Liver (tissue), 8 donors: ENCODE measurements at regions not wholly inside any gene's neighbourhood (a gene's known extent, or its start where the extent isn't known, plus 50 kb on each side); places are given as distances from the start of the nearest gene placed in this dataset.

Source experiments
- DNase-seq: peaks from one replicate; pipeline ENCODE4 v3.0.0-alpha.2; 2017; ENCODE audit warnings: low spot score
- H3K27ac ChIP-seq, 2 donors: one replicate each; pipeline ENCODE4 v1.7.0; 2013; ENCODE audit warnings: inconsistent platforms in 2 of 2, low read length in 2 of 2, control low read depth in 1 of 2, low read depth in 1 of 2, mild to moderate bottlenecking in 1 of 2
- H3K27me3 ChIP-seq, 4 donors: one replicate each; pipeline versions ENCODE4 v1.6.1 to v1.7.0; 2013; ENCODE audit warnings: low read length in 3 of 4, inconsistent platforms in 1 of 4, mild to moderate bottlenecking in 1 of 4, moderate library complexity in 1 of 4; ENCODE audit not compliant: control insufficient read depth in 4 of 4, insufficient read depth in 4 of 4
- H3K36me3 ChIP-seq, 4 donors: one replicate each; pipeline versions ENCODE4 v1.6.1 to v1.7.0; 2013; ENCODE audit warnings: low read length in 3 of 4, mild to moderate bottlenecking in 3 of 4, low read depth in 1 of 4, moderate library complexity in 1 of 4; ENCODE audit not compliant: control insufficient read depth in 4 of 4, insufficient read depth in 3 of 4
- H3K4me1 ChIP-seq, 4 donors: one replicate each; pipeline versions ENCODE4 v1.6.1 to v1.7.0; 2013; ENCODE audit warnings: low read length in 3 of 4, mild to moderate bottlenecking in 3 of 4, moderate library complexity in 1 of 4; ENCODE audit not compliant: control insufficient read depth in 4 of 4, insufficient read depth in 4 of 4
- H3K4me3 ChIP-seq, 3 donors: one replicate each; pipeline versions ENCODE4 v1.6.1 to v1.7.0; 2013; ENCODE audit warnings: low read length in 3 of 3, control low read depth in 1 of 3, low read depth in 1 of 3, mild to moderate bottlenecking in 1 of 3
- H3K9ac ChIP-seq, 2 donors: one replicate each; pipeline ENCODE4 v1.7.0; 2013; ENCODE audit warnings: low read length in 2 of 2, mild to moderate bottlenecking in 2 of 2, moderate library complexity in 2 of 2, control low read depth in 1 of 2, low read depth in 1 of 2
- H3K9me3 ChIP-seq, 4 donors: one replicate each; pipeline versions ENCODE4 v1.6.1 to v1.7.0; 2013; ENCODE audit warnings: low read length in 3 of 4; ENCODE audit not compliant: control insufficient read depth in 4 of 4
- CTCF ChIP-seq: fragments of 150-350 bp; IDR thresholded peaks from 2 replicates; pipeline ENCODE4 v1.5.1; 2017; ENCODE audit warnings: improper control_type of control experiment, low read depth, low read length; ENCODE audit not compliant: missing input control
- EGR1 ChIP-seq, 2 donors: IDR thresholded peaks; 2 replicates each; pipeline ENCODE4 v1.6.1; 2016 to 2018; ENCODE audit warnings: antibody characterized with exemption in 2 of 2, low read depth in 2 of 2
- FOXA1 ChIP-seq: IDR thresholded peaks from 2 replicates; pipeline ENCODE4 v1.6.1; 2016; ENCODE audit warnings: antibody characterized with exemption
- FOXA2 ChIP-seq: IDR thresholded peaks from 2 replicates; pipeline ENCODE4 v1.6.1; 2016; ENCODE audit warnings: antibody characterized with exemption
- HNF4A ChIP-seq, 2 donors: conservative IDR thresholded peaks; 2 replicates each; pipeline ENCODE4 v1.6.1; 2016; ENCODE audit warnings: antibody characterized with exemption in 2 of 2, mild to moderate bottlenecking in 2 of 2
- HNF4G ChIP-seq: IDR thresholded peaks from 2 replicates; pipeline ENCODE4 v1.6.1; 2016; ENCODE audit warnings: antibody characterized with exemption
- JUND ChIP-seq, 2 donors: IDR thresholded peaks; 2 replicates each; pipeline ENCODE4 v1.6.1; 2016; ENCODE audit warnings: antibody characterized with exemption in 2 of 2
- MAX ChIP-seq: IDR thresholded peaks from 2 replicates; pipeline ENCODE4 v1.6.1; 2016; ENCODE audit warnings: antibody characterized with exemption
- NR2F2 ChIP-seq: IDR thresholded peaks from 2 replicates; pipeline ENCODE4 v1.6.1; 2016; ENCODE audit warnings: antibody characterized with exemption
- RAD21 ChIP-seq, 2 donors: IDR thresholded peaks; 2 replicates each; pipeline ENCODE4 v1.6.1; 2016; ENCODE audit warnings: antibody characterized with exemption in 2 of 2, mild to moderate bottlenecking in 2 of 2
- REST ChIP-seq: IDR thresholded peaks from 2 replicates; pipeline ENCODE4 v1.6.1; 2016; ENCODE audit warnings: antibody characterized with exemption, mild to moderate bottlenecking
- SP1 ChIP-seq: IDR thresholded peaks from 2 replicates; pipeline ENCODE4 v1.6.1; 2018; ENCODE audit warnings: antibody characterized with exemption, mild to moderate bottlenecking
- TAF1 ChIP-seq: conservative IDR thresholded peaks from 2 replicates; pipeline ENCODE4 v1.6.1; 2016; ENCODE audit warnings: antibody characterized with exemption, mild to moderate bottlenecking
- YY1 ChIP-seq: IDR thresholded peaks from 2 replicates; pipeline ENCODE4 v1.6.1; 2016; ENCODE audit warnings: antibody characterized with exemption, mild to moderate bottlenecking
- ZBTB33 ChIP-seq: IDR thresholded peaks from 2 replicates; pipeline ENCODE4 v1.6.1; 2016; ENCODE audit warnings: antibody characterized with exemption
- WGBS: extraction: QIAGEN DNeasy Blood & Tissue Kit; methylation state at CpG from one replicate; pipeline ENCODE4 v1.1.7; 2013; 5-methylcytosine and 5-hydroxymethylcytosine counted together
- TF ChIP-seq, protein P1 (sequence below): IDR thresholded peaks from 2 replicates; pipeline ENCODE4 v1.6.1; 2016; ENCODE audit warnings: antibody characterized with exemption
- donor health status: healthy.
- donor health status: healthy.
- donor health status: healthy.
- donor health status: healthy.
- donor health status: healthy.

DNA sequence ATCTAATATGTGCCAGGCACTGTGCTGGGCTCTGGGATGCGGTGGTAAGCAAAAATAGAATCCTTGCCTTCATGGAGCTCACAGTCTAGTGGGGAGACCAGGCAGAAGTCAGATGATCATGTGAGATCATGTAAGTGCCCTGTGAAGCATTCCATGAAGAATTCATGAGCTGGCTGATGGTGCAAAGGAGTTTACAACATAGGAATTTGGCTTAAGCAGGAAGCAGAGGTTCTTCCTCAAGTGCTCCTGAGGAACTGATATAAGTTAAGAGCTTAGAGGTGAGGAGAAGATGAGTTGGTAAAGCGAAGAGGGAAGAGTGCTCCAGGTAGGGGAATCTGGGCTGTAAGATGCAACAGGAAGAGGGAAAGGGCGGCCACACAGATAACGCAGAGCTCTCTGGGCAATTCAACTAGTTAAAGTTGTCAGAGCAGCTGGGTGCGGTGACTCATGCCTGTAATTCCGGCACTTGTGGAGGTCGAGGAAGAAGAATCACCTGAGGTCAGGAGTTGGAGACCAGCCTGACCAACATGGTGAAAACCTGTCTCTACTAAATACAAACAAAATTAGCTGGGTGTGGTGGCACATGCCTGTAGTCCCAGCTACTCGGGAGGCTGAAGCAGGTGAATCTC is 78.5 kb upstream of the SPATA31D4 start:
- H3K27me3 ChIP-seq, result no peaks in the 10 kb centered on the region
- no peak overlapping the region for H3K4me3 ChIP-seq
- H3K27ac ChIP-seq, result no peak overlapping the region
- DNase-seq, result no peak
- no peak overlapping the region for H3K9ac ChIP-seq
- 85% methylated on average over 8 of the region's 8 CpGs for WGBS
- no peaks in the 10 kb centered on the region for H3K36me3 ChIP-seq
- TF ChIP-seq NR2F2, result no peak
- no peak for TF ChIP-seq HNF4A (conservative IDR thresholded peaks at IDR 0.05)
- TF ChIP-seq TAF1, result no peak
- no peak for TF ChIP-seq REST
- no peak for TF ChIP-seq SP1
- TF ChIP-seq CTCF, result no peak
- no peak for TF ChIP-seq FOXA2
- no peak for TF ChIP-seq EGR1 (IDR thresholded peaks at IDR 0.05; ENCODE audit: low read depth in 2 of 2)
- TF ChIP-seq HNF4G, result no peak
- no peak for TF ChIP-seq JUND (IDR thresholded peaks at IDR 0.05)
- TF ChIP-seq, protein P1, sequence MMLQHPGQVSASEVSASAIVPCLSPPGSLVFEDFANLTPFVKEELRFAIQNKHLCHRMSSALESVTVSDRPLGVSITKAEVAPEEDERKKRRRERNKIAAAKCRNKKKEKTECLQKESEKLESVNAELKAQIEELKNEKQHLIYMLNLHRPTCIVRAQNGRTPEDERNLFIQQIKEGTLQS, result no peak
- no peak for TF ChIP-seq ZBTB33
- TF ChIP-seq RAD21 (IDR thresholded peaks at IDR 0.05), result no peak
- H3K9me3 ChIP-seq, result no peaks in the 10 kb centered on the region
- H3K4me1 ChIP-seq, result peaks cover 0 to 7% (median 0%) of the 10 kb centered on the region in 4 donors

DNA sequence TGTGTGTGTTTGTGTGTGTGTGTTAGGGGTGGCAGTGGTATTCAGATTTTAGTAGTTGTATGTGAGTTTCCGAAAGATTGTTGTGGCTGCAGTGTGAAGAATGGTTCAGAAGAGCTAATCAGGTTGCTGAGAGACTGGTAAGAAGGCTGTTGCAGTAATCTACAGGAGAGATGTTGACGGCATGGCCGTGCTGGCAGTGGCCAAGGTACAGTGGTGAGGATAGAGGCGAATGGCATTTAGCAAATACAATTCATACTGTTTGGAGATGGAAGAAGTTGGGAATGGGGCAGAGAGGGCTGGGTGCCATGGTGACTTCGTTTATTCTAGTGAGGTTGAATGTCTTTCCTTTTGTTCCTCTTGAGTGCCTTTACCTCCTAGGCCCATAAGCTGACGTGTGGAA is 77.5 kb upstream of the SPATA31D4 start:
- DNase-seq, result no peak
- 90% methylated on average over 6 of the region's 6 CpGs for WGBS
- H3K27ac ChIP-seq, result no peak overlapping the region
- no peaks in the 10 kb centered on the region for H3K9me3 ChIP-seq
- H3K4me1 ChIP-seq, result peaks cover 0 to 7% (median 0%) of the 10 kb centered on the region in 4 donors
- H3K9ac ChIP-seq, result no peak overlapping the region
- no peak overlapping the region for H3K4me3 ChIP-seq
- no peaks in the 10 kb centered on the region for H3K36me3 ChIP-seq
- H3K27me3 ChIP-seq, result no peaks in the 10 kb centered on the region
- no peak for TF ChIP-seq NR2F2
- no peak for TF ChIP-seq SP1
- no peak for TF ChIP-seq FOXA1
- TF ChIP-seq HNF4G, result no peak
- TF ChIP-seq HNF4A (conservative IDR thresholded peaks at IDR 0.05), result no peak
- TF ChIP-seq CTCF, result no peak
- TF ChIP-seq JUND (IDR thresholded peaks at IDR 0.05), result no peak
- no peak for TF ChIP-seq ZBTB33
- TF ChIP-seq, protein P1, result no peak
- no peak for TF ChIP-seq YY1
- no peak for TF ChIP-seq TAF1
- no peak for TF ChIP-seq MAX
